CD14-positive monocyte (primary cell): ENCODE measurements at regions not wholly inside any gene's neighbourhood (a gene's known extent, or its start where the extent isn't known, plus 50 kb on each side); places are given as distances from the start of the nearest gene placed in this dataset.
"Not testable (repeated sequence)": the region's sequence is repeated elsewhere in the genome, so short reads cannot be mapped to it uniquely, and the experiment has no call there.

Source experiments
- DNase-seq, 3 donors: peaks; one replicate each; pipeline ENCODE4 v3.0.0-alpha.2; 2011 to 2022
- H2AFZ ChIP-seq: 2 replicates; pipeline ENCODE4 v1.6.0; 2012; ENCODE audit warnings: mild to moderate bottlenecking, low read depth, low read length, inconsistent platforms; ENCODE audit not compliant: insufficient read depth, poor library complexity, severe bottlenecking
- H3K27ac ChIP-seq, 2 donors: 1 replicate in 1 of 2; 2 replicates in 1 of 2; pipeline ENCODE4 v1.5.1; 2012 to 2013; ENCODE audit warnings: low read length in 2 of 2, control low read depth in 1 of 2, inconsistent platforms in 1 of 2, low read depth in 1 of 2, mild to moderate bottlenecking in 1 of 2
- H3K27me3 ChIP-seq, 2 donors: one replicate each; pipeline versions ENCODE4 v1.6.0 to v1.6.1; 2011 to 2013; ENCODE audit warnings: low read length in 2 of 2; ENCODE audit not compliant: control insufficient read depth in 2 of 2, insufficient read depth in 2 of 2
- H3K36me3 ChIP-seq, 2 donors: replicated peaks in 1 of 2; 1 replicate in 1 of 2; 2 replicates in 1 of 2; pipeline versions ENCODE4 v1.5.1 to v1.6.1; 2012 to 2013; ENCODE audit warnings: low read length in 2 of 2, control low read depth in 1 of 2, inconsistent platforms in 1 of 2, mild to moderate bottlenecking in 1 of 2; ENCODE audit not compliant: insufficient read depth in 2 of 2, control insufficient read depth in 1 of 2
- H3K4me1 ChIP-seq, 2 donors: 1 replicate in 1 of 2; 2 replicates in 1 of 2; pipeline versions ENCODE4 v1.5.1 to v1.6.1; 2012 to 2013; ENCODE audit warnings: low read length in 2 of 2, control low read depth in 1 of 2, inconsistent platforms in 1 of 2, mild to moderate bottlenecking in 1 of 2, moderate library complexity in 1 of 2; ENCODE audit not compliant: insufficient read depth in 2 of 2, control insufficient read depth in 1 of 2
- H3K4me2 ChIP-seq: replicated peaks from 2 replicates; pipeline ENCODE3; 2012; ENCODE audit warnings: low read length, moderate library complexity, mild to moderate bottlenecking; ENCODE audit not compliant: poor library complexity, severe bottlenecking; ENCODE audit errors: extremely low read depth
- H3K4me3 ChIP-seq, 3 experiments: fragments of 200-600 bp in 1 of 3; sonication (generic) in 1 of 3; replicated peaks in 1 of 3; 1 replicate in 2 of 3; 2 replicates in 1 of 3; pipeline ENCODE4 v1.5.1; 2011 to 2013; ENCODE audit warnings: low read length in 3 of 3, mild to moderate bottlenecking in 3 of 3, control low read depth in 2 of 3, low read depth in 2 of 3, inconsistent platforms in 1 of 3, moderate library complexity in 1 of 3
- H3K79me2 ChIP-seq: 2 replicates; pipeline ENCODE4 v1.6.0; 2012; ENCODE audit warnings: mild to moderate bottlenecking, control low read depth, inconsistent platforms, low read length, moderate library complexity; ENCODE audit not compliant: insufficient read depth
- H3K9ac ChIP-seq: 2 replicates; pipeline ENCODE4 v1.6.0; 2017; ENCODE audit warnings: low read length, mild to moderate bottlenecking; ENCODE audit not compliant: insufficient read depth, poor library complexity, severe bottlenecking
- H3K9me3 ChIP-seq, 2 donors: replicated peaks in 1 of 2; 1 replicate in 1 of 2; 2 replicates in 1 of 2; pipeline versions ENCODE4 v1.5.1 to v1.6.1; 2012 to 2013; ENCODE audit warnings: low read length in 2 of 2, control low read depth in 1 of 2; ENCODE audit not compliant: control insufficient read depth in 1 of 2, insufficient read depth in 1 of 2
- H4K20me1 ChIP-seq: 2 replicates; pipeline ENCODE4 v1.6.0; 2012; ENCODE audit warnings: mild to moderate bottlenecking, low read length, control low read depth, moderate library complexity; ENCODE audit not compliant: insufficient read depth
- H3K27ac Mint-ChIP-seq, 7 donors: one replicate each; pipeline ENCODE4 v1.8.0; 2020; ENCODE audit warnings: mild to moderate bottlenecking in 7 of 7, mixed read lengths in 7 of 7, moderate library complexity in 6 of 7, inconsistent platforms in 2 of 7
- H3K27me3 Mint-ChIP-seq, 3 donors: one replicate each; pipeline ENCODE4 v1.8.0; 2021 to 2022; ENCODE audit warnings: low read depth in 3 of 3, mild to moderate bottlenecking in 3 of 3, mixed read lengths in 3 of 3, moderate library complexity in 3 of 3, inconsistent platforms in 1 of 3
- H3K36me3 Mint-ChIP-seq, 2 donors: one replicate each; pipeline ENCODE4 v1.8.0; 2020; ENCODE audit warnings: mixed read lengths in 2 of 2, inconsistent platforms in 1 of 2, mild to moderate bottlenecking in 1 of 2
- H3K4me1 Mint-ChIP-seq: one replicate; pipeline ENCODE4 v1.8.0; 2020; ENCODE audit warnings: mild to moderate bottlenecking, mixed read lengths
- H3K4me3 Mint-ChIP-seq, 2 donors: one replicate each; pipeline ENCODE4 v1.8.0; 2020; ENCODE audit warnings: mild to moderate bottlenecking in 2 of 2, mixed read lengths in 2 of 2, moderate library complexity in 1 of 2
- H3K9me3 Mint-ChIP-seq, 7 donors: one replicate each; pipeline ENCODE4 v1.8.0; 2020 to 2022; ENCODE audit warnings: mixed read lengths in 7 of 7, mild to moderate bottlenecking in 6 of 7, moderate library complexity in 6 of 7, inconsistent platforms in 2 of 7
- WGBS: methylation state at CpG from one replicate; pipeline ENCODE4 v1.1.5; 2013; ENCODE audit warnings: missing lambda C conversion rate; ENCODE audit not compliant: insufficient coverage; 5-methylcytosine and 5-hydroxymethylcytosine counted together
- intact Hi-C, 2 donors: fragments of 100-400 bp; cut with micrococcal nuclease; formaldehyde crosslinking; loops; one replicate each; pipeline versions ENCODE4 v1.15.0 to v1.15.1; 2023
- TF ChIP-seq, protein P1 (sequence below): fragments of 200-600 bp; IDR thresholded peaks from one replicate; pipeline ENCODE4 v1.8.0; 2022; ENCODE audit warnings: antibody characterized with exemption, mild to moderate bottlenecking

DNA sequence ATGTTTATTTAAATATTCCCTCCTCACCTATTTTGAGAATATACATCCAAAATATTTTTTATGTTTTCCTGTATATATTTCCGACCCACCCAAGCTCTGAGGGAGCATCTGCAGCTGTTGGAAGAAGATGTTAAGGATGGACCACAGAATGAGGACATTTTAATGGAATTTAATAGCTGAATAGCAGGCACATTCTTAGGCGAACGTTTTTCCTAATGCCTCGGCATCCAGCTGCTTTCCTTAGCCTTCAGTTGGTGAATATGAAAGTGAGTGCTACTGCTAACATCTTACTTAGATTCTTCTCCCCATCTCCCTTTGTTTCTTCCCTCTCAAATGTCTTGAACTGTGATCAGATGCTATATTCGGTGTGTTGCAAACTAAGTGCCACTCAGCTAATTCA lies 158.0 kb upstream of the CTSO start:
- H3K79me2 ChIP-seq: no peaks in the 10 kb centered on the region
- TF ChIP-seq, protein P1, sequence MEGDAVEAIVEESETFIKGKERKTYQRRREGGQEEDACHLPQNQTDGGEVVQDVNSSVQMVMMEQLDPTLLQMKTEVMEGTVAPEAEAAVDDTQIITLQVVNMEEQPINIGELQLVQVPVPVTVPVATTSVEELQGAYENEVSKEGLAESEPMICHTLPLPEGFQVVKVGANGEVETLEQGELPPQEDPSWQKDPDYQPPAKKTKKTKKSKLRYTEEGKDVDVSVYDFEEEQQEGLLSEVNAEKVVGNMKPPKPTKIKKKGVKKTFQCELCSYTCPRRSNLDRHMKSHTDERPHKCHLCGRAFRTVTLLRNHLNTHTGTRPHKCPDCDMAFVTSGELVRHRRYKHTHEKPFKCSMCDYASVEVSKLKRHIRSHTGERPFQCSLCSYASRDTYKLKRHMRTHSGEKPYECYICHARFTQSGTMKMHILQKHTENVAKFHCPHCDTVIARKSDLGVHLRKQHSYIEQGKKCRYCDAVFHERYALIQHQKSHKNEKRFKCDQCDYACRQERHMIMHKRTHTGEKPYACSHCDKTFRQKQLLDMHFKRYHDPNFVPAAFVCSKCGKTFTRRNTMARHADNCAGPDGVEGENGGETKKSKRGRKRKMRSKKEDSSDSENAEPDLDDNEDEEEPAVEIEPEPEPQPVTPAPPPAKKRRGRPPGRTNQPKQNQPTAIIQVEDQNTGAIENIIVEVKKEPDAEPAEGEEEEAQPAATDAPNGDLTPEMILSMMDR: no peak
- H3K27ac ChIP-seq: no peak overlapping the region
- H3K27ac Mint-ChIP-seq: no peak overlapping the region
- H3K4me1 Mint-ChIP-seq: peaks cover 12% of the 10 kb centered on the region
- intact Hi-C loops: no loop called here
- no peak overlapping the region for H3K4me3 ChIP-seq
- no peak overlapping the region for H2AFZ ChIP-seq
- H3K4me2 ChIP-seq: no peak overlapping the region
- H3K9me3 Mint-ChIP-seq: peaks cover 2 to 14% (median 8%) of the 10 kb centered on the region in 7 donors
- no peaks in the 10 kb centered on the region for H3K36me3 Mint-ChIP-seq
- H3K4me3 Mint-ChIP-seq: no peak overlapping the region
- no CpG with 5 or more reads among the region's 5 CpGs for WGBS
- DNase-seq: no peak
- no peak overlapping the region for H3K9ac ChIP-seq
- peaks cover 0 to 1% (median 0%) of the 10 kb centered on the region in 3 donors for H3K27me3 Mint-ChIP-seq
- no peaks in the 10 kb centered on the region for H3K36me3 ChIP-seq
- no peaks in the 10 kb centered on the region for H4K20me1 ChIP-seq
- no peaks in the 10 kb centered on the region for H3K9me3 ChIP-seq
- H3K4me1 ChIP-seq: peaks cover 0 to 8% of the 10 kb centered on the region in 2 donors
- no peaks in the 10 kb centered on the region for H3K27me3 ChIP-seq

DNA sequence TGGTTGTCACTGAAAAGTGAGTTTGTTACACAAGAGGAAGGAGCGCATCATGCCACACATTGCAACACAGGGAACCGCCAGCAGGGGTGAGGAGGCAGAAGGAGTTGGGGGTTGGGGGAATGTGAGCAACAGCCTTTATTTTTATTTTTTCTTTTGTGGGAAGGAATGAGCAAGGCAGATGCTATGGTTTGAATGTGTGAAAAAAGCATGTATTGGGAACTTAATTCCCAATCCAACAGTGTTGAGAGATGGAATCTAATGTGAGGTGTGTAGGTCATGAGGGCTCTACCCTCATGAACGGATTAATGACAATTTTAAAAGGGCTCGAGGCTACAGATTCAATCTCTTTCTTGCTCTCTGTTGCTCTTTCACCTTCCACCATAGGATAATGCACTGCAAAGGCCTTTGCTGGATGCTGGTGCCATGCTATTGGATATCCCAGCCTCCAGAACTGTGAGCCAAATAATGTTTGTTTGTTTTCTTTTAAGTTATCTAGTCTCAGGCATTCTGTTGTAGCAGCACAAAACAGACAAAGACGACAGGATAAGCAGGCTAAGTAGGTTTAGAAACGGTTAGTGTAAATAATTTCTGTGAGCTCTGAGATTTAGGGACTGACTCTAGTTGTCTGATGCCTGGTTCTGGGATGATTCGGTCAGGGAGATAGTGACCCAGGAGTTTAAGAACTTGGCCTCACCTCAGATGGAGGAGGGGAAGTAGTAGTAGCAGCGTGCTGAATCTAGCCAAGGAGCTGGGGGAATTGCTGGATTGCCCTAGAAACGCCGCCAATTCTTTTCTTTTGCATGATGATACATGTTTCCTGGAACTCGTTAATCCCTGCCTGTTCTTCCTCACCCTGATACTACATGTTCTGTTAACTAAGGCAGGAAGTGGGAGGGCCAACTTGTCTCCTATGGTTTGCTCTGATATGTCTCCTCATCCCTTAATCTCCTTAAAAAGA lies 156.6 kb upstream of the CTSO start:
- no peak overlapping the region for H3K4me3 ChIP-seq
- TF ChIP-seq, protein P1: no peak
- no peak overlapping the region for H3K27ac ChIP-seq
- no peak overlapping the region for H3K9ac ChIP-seq
- Mint-ChIP-seq H3K27me3 (peaks cover 0 to 1% (median 0%) of the 10 kb centered on the region in 3 donors), H3K27ac (peak overlapping the region in 1 of 7 donors; percentile 55), H3K4me1 (peaks cover 12% of the 10 kb centered on the region), H3K36me3 (no peaks in the 10 kb centered on the region), H3K4me3 (peak overlapping the region in 1 of 2 donors; percentile 8), H3K9me3 (peaks cover 2 to 14% (median 8%) of the 10 kb centered on the region in 7 donors)
- peak overlapping the region; percentile 17 for H2AFZ ChIP-seq
- peak in 2 of 3 donors; percentile 6 to 13 for DNase-seq
- whole genome bisulfite sequencing: 57% methylated on average over 5 of the region's 11 CpGs
- H3K9me3 ChIP-seq: no peaks in the 10 kb centered on the region
- no peaks in the 10 kb centered on the region for H3K36me3 ChIP-seq
- H3K4me2 ChIP-seq: no peak overlapping the region
- H3K4me1 ChIP-seq: peaks cover 0 to 8% of the 10 kb centered on the region in 2 donors
- no peaks in the 10 kb centered on the region for H4K20me1 ChIP-seq
- no peaks in the 10 kb centered on the region for H3K79me2 ChIP-seq
- intact Hi-C loops: no loop called here
- H3K27me3 ChIP-seq: no peaks in the 10 kb centered on the region

DNA sequence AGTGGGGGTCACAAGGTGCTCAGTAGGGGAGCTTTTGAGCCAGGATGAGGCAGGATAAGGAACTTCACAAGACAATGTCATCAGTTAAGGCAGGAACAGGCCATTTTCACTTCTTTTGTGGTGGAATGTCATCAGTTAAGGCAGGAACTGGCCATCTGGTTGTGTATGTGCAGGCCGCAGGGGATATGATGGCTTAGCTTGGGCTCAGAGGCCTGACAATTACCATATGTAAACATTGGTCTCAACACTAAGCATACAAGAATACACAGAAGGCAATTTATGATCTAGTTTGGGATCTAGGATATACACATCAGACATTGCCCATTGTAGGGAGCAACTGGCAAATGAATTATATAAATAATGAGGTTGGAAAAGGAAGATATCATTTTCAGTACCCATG lies 155.4 kb upstream of the CTSO start:
- H3K9ac ChIP-seq, DNase-seq, H3K27me3 Mint-ChIP-seq, H3K4me1 ChIP-seq, H3K4me2 ChIP-seq, H3K9me3 ChIP-seq, H3K27ac ChIP-seq, H3K36me3 ChIP-seq, intact Hi-C loops, H3K36me3 Mint-ChIP-seq, H3K4me3 Mint-ChIP-seq, H3K4me3 ChIP-seq, H3K79me2 ChIP-seq, H2AFZ ChIP-seq, H3K27me3 ChIP-seq, H4K20me1 ChIP-seq: not testable (repeated sequence)
- no CpG with 5 or more reads among the region's 1 CpG for WGBS
- Mint-ChIP-seq H3K9me3 (peaks cover 2 to 14% (median 8%) of the 10 kb centered on the region in 7 donors), H3K27ac (peak overlapping the region in 1 of 7 donors; percentile 11), H3K4me1 (peaks cover 12% of the 10 kb centered on the region)
